ENCODE measurements at regions not wholly inside any gene's neighbourhood (a gene's known extent, or its start where the extent isn't known, plus 50 kb on each side); places are given as distances from the start of the nearest gene placed in this dataset.

DNA sequence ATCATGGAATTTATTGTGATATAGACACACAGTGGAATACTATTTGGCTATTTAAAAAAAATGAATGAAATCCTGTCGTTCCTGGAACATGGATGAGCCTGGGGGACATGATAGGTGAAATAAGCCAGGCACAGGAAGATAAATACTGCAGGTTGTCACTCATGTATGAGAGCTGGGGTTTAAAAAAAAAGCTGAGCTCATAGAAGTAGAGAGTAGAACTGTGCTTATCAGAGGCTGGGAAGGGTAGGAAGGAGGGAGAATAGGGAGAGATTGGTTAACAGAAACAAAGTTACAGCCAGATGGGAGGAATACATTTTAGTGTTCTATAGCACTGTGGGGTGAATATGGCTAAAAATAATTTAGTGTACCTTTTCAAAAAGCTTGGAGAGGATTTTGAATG, 200.6 kb upstream of the NR4A3 start:
- no peaks in the 10 kb centered on the region for H3K4me1 ChIP-seq
- no peak for ATAC-seq
- no peaks in the 10 kb centered on the region for H3K9me3 ChIP-seq
- WGBS, 2 donors (ENCODE audit: low coverage in 1 of 2) = 50 to 60% methylated on average over 1 of the region's 1 CpG
- H3K27ac ChIP-seq = no peak overlapping the region
- H3K36me3 ChIP-seq = no peaks in the 10 kb centered on the region
- no peaks in the 10 kb centered on the region for H3K27me3 ChIP-seq
- no peak for TF ChIP-seq POLR2AphosphoS5 (IDR thresholded peaks at IDR 0.05)
- TF ChIP-seq CTCF (IDR thresholded peaks at IDR 0.05) = no peak
- TF ChIP-seq POLR2A (IDR thresholded peaks at IDR 0.05) = no peak
- H3K4me3 ChIP-seq = no peak overlapping the region

DNA sequence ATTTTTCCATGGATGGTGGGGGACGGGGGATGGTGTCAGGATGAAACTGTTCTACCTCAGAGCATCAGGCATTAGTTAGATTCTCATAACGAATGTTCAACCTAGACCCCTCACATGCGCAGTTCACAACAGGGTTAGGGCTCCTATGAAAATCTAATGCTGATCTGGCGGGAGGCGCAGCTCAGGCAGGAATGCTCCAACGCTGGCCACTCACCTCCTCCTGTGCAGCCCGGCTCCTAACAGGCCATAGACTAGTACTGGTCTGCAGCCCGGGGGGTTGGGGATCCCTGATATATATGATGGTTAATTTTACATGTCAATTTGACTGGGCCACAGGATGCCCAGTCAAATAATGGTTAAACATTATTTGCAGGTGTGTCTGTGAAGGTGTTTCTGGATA, 199.0 kb upstream of the NR4A3 start:
- Histone ChIP-seq H3K27ac (no peak overlapping the region), H3K9me3 (no peaks in the 10 kb centered on the region), H3K36me3 (no peaks in the 10 kb centered on the region), H3K4me1 (no peaks in the 10 kb centered on the region), H3K27me3 (no peaks in the 10 kb centered on the region), H3K4me3 (no peak overlapping the region)
- no peak for TF ChIP-seq POLR2AphosphoS5 (IDR thresholded peaks at IDR 0.05)
- no peak for TF ChIP-seq CTCF (IDR thresholded peaks at IDR 0.05)
- no peak for TF ChIP-seq POLR2A (IDR thresholded peaks at IDR 0.05)
- no peak for TF ChIP-seq EP300 (IDR thresholded peaks at IDR 0.05)
- ATAC-seq = no peak
- 76 to 90% methylated on average over 5 to 6 of the region's 8 CpGs for WGBS, 2 donors (ENCODE audit: low coverage in 1 of 2)

GRCh38 chr9:99623780-99624364, 197.8 kb upstream of the NR4A3 start:
- no peak for TF ChIP-seq CTCF (IDR thresholded peaks at IDR 0.05)
- TF ChIP-seq POLR2AphosphoS5 (IDR thresholded peaks at IDR 0.05) = no peak
- no peak for TF ChIP-seq EP300 (IDR thresholded peaks at IDR 0.05)
- no peak for TF ChIP-seq POLR2A (IDR thresholded peaks at IDR 0.05)
- Histone ChIP-seq H3K36me3 (no peaks in the 10 kb centered on the region), H3K4me3 (no peak overlapping the region), H3K9me3 (no peaks in the 10 kb centered on the region), H3K4me1 (no peaks in the 10 kb centered on the region), H3K27ac (no peak overlapping the region), H3K27me3 (no peaks in the 10 kb centered on the region)
- no peak for ATAC-seq
- 90 to 98% methylated on average over 3 of the region's 3 CpGs for WGBS, 2 donors (ENCODE audit: low coverage in 1 of 2)

DNA sequence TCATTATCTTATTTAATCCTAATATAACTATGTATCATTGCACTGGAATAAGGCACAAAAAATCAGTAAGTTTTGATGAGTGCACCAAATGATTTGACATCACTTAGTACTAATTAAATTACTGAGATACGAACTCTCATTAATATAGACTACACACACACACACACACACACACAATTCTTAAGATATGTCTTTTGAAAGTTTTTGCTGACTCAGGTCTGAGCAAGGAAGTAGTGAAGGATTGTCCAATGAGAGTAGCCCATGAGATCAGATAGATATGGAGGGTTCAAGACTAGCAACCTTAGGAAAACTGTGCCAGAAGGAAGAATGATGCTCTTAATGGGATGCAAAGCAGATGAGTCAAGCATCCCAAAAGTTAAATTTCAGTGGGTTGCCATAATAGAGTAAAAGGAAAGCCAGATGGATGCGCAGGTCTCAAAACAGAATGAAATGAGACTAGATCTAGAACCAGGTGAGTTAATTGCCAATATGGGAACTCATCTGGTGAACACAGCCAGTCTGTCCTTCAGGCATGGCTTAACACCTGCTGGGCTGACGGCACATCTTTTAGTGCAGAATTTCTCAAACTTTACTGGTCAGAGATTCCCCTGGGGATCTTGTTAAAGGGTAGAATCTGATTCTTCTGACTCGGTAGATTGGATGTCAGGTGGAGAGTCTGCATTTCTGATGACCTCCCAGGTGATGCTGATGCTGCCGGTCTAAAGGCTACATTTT, 197.0 kb upstream of the NR4A3 start:
- no peak for TF ChIP-seq POLR2AphosphoS5 (IDR thresholded peaks at IDR 0.05)
- no peak for TF ChIP-seq EP300 (IDR thresholded peaks at IDR 0.05)
- no peak for TF ChIP-seq CTCF (IDR thresholded peaks at IDR 0.05)
- TF ChIP-seq POLR2A (IDR thresholded peaks at IDR 0.05) = no peak
- no peak overlapping the region for H3K4me3 ChIP-seq
- no peaks in the 10 kb centered on the region for H3K4me1 ChIP-seq
- H3K36me3 ChIP-seq = no peaks in the 10 kb centered on the region
- ATAC-seq = no peak
- H3K27me3 ChIP-seq = no peaks in the 10 kb centered on the region
- WGBS, 2 donors (ENCODE audit: low coverage in 1 of 2) = 88 to 98% methylated on average over 3 to 5 of the region's 5 CpGs
- H3K9me3 ChIP-seq = no peaks in the 10 kb centered on the region
- H3K27ac ChIP-seq = no peak overlapping the region

DNA sequence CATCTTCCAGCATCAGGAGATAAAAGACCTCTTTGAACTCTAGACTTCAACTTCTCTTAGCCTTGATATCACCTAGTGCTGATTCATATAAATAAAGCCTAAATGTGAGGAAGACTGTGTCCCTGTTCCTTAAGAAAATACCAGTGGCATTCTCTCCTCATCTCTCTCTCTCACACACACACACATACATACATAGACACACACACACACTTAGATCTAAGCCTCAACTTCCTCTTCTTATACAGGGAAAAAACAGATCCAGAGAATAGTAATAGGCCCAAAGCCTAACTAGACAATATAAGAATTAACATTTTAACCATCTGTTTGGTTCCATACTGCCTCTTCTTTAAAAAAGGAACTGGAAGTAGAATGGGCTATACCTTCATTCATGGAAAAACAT, 195.3 kb upstream of the NR4A3 start:
- TF ChIP-seq EP300 (IDR thresholded peaks at IDR 0.05) (no peak), POLR2AphosphoS5 (IDR thresholded peaks at IDR 0.05) (no peak), POLR2A (IDR thresholded peaks at IDR 0.05) (no peak)
- no peak for ATAC-seq
- H3K27me3 ChIP-seq = no peaks in the 10 kb centered on the region
- no peaks in the 10 kb centered on the region for H3K36me3 ChIP-seq
- H3K9me3 ChIP-seq = no peaks in the 10 kb centered on the region
- H3K4me3 ChIP-seq = no peak overlapping the region
- no peaks in the 10 kb centered on the region for H3K4me1 ChIP-seq
- no peak overlapping the region for H3K27ac ChIP-seq
